Mesendoderm (in vitro differentiated cells): ENCODE measurements at regions not wholly inside any gene's neighbourhood (a gene's known extent, or its start where the extent isn't known, plus 50 kb on each side); places are given as distances from the start of the nearest gene placed in this dataset.

Experiments used
- DNase-seq: peaks from one replicate; pipeline ENCODE4 v3.0.0; 2013
- H2AK5ac ChIP-seq: 2 replicates; pipeline ENCODE4 v1.6.1; 2013; ENCODE audit warnings: low read length, inconsistent platforms
- H2BK120ac ChIP-seq: 2 replicates; pipeline ENCODE4 v1.6.1; 2013; ENCODE audit warnings: low read depth, mild to moderate bottlenecking, low read length, moderate library complexity, mixed read lengths
- H2BK15ac ChIP-seq: replicated peaks from 2 replicates; pipeline ENCODE4 v1.6.1; 2013; ENCODE audit warnings: low read depth, mild to moderate bottlenecking, moderate library complexity
- H2BK5ac ChIP-seq: 2 replicates; pipeline ENCODE4 v1.6.1; 2013; ENCODE audit warnings: low read length, inconsistent platforms
- H3K18ac ChIP-seq: 2 replicates; pipeline ENCODE4 v1.6.1; 2013; ENCODE audit warnings: mild to moderate bottlenecking, low read length, mixed read lengths
- H3K23ac ChIP-seq: one replicate; pipeline ENCODE4 v1.6.1; 2013; ENCODE audit warnings: low read length
- H3K27ac ChIP-seq: 2 replicates; pipeline ENCODE4 v1.5.1; 2013; ENCODE audit warnings: low read depth, mild to moderate bottlenecking, inconsistent platforms, low read length, moderate library complexity
- H3K27me3 ChIP-seq: 2 replicates; pipeline ENCODE4 v1.6.1; 2013; ENCODE audit warnings: low read length, control low read depth, mild to moderate bottlenecking, inconsistent platforms; ENCODE audit not compliant: insufficient read depth, poor library complexity
- H3K36me3 ChIP-seq: 2 replicates; pipeline ENCODE4 v1.6.1; 2013; ENCODE audit warnings: low read length, inconsistent platforms; ENCODE audit not compliant: control insufficient read depth, insufficient read depth
- H3K4ac ChIP-seq: one replicate; pipeline ENCODE4 v1.6.1; 2013; ENCODE audit warnings: low read depth, mild to moderate bottlenecking, low read length, moderate library complexity
- H3K4me1 ChIP-seq: 2 replicates; pipeline ENCODE4 v1.6.1; 2013; ENCODE audit warnings: low read depth, low read length, inconsistent platforms; ENCODE audit not compliant: control insufficient read depth
- H3K4me2 ChIP-seq: 2 replicates; pipeline ENCODE4 v1.6.1; 2013; ENCODE audit warnings: low read length
- H3K4me3 ChIP-seq: 2 replicates; pipeline ENCODE4 v1.5.1; 2013; ENCODE audit warnings: mild to moderate bottlenecking, low read length
- H3K56ac ChIP-seq: one replicate; pipeline ENCODE4 v1.6.1; 2013; ENCODE audit warnings: low read length
- H3K79me1 ChIP-seq: 2 replicates; pipeline ENCODE4 v1.6.1; 2013; ENCODE audit warnings: low read length, inconsistent platforms
- H3K79me2 ChIP-seq: 2 replicates; pipeline ENCODE4 v1.6.1; 2013; ENCODE audit warnings: mild to moderate bottlenecking, low read length; ENCODE audit not compliant: control insufficient read depth, insufficient read depth
- H3K9ac ChIP-seq: 2 replicates; pipeline ENCODE4 v1.6.1; 2013; ENCODE audit warnings: low read length, inconsistent platforms
- H4K5ac ChIP-seq: one replicate; pipeline ENCODE4 v1.6.1; 2013; ENCODE audit warnings: low read length
- H4K8ac ChIP-seq: one replicate; pipeline ENCODE4 v1.6.1; 2013; ENCODE audit warnings: low read depth, mild to moderate bottlenecking, control low read depth, low read length, moderate library complexity
- WGBS: extraction: QIAGEN DNeasy Blood & Tissue Kit; methylation state at CpG from one replicate; pipeline ENCODE4 v1.1.7; 2013; ENCODE audit warnings: low lambda C conversion rate, missing lambda C conversion rate; ENCODE audit not compliant: insufficient coverage; ENCODE audit errors: extremely low coverage; 5-methylcytosine and 5-hydroxymethylcytosine counted together

DNA sequence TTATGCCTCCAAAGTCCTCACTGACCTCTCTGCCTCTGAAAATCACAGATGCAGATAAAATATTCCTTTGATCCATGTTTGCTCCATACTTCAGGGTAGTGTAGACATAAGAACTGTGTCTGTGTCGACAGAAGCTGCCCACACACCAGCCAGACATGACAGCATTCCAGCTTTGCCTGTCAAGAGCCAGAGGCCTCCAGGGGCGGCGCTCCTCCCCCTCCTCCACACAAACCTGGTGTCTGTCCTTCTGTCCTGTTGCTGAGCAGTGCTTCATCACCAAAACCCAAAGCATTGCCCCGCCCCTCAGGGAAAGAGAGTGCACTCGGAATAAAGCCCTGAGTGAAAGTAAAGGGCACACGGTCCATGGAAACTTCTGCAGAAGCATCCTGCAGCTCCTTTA lies 379.4 kb downstream of the FBXW7 start:
- Histone ChIP-seq H3K4ac (no peak overlapping the region), H3K79me2 (no peaks in the 10 kb centered on the region), H4K5ac (no peak overlapping the region), H3K4me3 (no peak overlapping the region), H3K23ac (no peak overlapping the region), H4K8ac (no peak overlapping the region), H2AK5ac (no peak overlapping the region), H3K36me3 (no peaks in the 10 kb centered on the region), H3K18ac (no peak overlapping the region), H3K4me2 (no peak overlapping the region), H3K27ac (no peak overlapping the region), H3K79me1 (no peaks in the 10 kb centered on the region), H2BK15ac (no peak overlapping the region), H2BK5ac (no peak overlapping the region), H3K9ac (no peak overlapping the region), H3K27me3 (no peaks in the 10 kb centered on the region), H2BK120ac (no peak overlapping the region), H3K56ac (no peak overlapping the region), H3K4me1 (no peaks in the 10 kb centered on the region)
- no peak for DNase-seq
- WGBS = no CpG with 5 or more reads among the region's 6 CpGs

DNA sequence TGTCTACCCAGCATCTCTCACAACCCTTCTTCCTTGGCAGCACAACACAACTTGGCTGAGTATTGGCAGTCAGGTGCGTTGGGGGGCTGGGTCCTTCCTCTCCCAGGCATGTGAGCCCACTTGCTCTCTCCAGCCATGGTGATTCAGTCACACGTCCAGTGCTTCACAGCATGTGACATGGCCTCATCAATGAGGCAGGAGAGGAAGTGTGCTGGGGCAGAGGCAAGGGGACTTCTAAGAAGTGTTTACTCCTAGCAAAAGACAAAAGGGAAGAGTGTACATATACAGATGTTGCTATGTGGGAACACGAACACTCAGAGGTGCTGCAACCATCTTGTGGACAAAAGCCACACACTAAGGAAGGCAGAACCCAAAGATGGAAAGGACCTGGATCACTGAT lies 380.8 kb downstream of the FBXW7 start:
- no peaks in the 10 kb centered on the region for H3K27me3 ChIP-seq
- H4K5ac ChIP-seq = no peak overlapping the region
- H2AK5ac ChIP-seq = no peak overlapping the region
- DNase-seq = no peak
- H3K4me3 ChIP-seq = no peak overlapping the region
- H3K4ac ChIP-seq = no peak overlapping the region
- H4K8ac ChIP-seq = no peak overlapping the region
- H2BK5ac ChIP-seq = no peak overlapping the region
- no CpG with 5 or more reads among the region's 3 CpGs for WGBS
- no peak overlapping the region for H3K23ac ChIP-seq
- H2BK120ac ChIP-seq = no peak overlapping the region
- H3K4me1 ChIP-seq = no peaks in the 10 kb centered on the region
- no peaks in the 10 kb centered on the region for H3K79me2 ChIP-seq
- no peak overlapping the region for H3K9ac ChIP-seq
- no peaks in the 10 kb centered on the region for H3K36me3 ChIP-seq
- no peak overlapping the region for H3K56ac ChIP-seq
- H3K4me2 ChIP-seq = no peak overlapping the region
- H2BK15ac ChIP-seq = no peak overlapping the region
- no peak overlapping the region for H3K18ac ChIP-seq
- H3K79me1 ChIP-seq = no peaks in the 10 kb centered on the region
- H3K27ac ChIP-seq = no peak overlapping the region

DNA sequence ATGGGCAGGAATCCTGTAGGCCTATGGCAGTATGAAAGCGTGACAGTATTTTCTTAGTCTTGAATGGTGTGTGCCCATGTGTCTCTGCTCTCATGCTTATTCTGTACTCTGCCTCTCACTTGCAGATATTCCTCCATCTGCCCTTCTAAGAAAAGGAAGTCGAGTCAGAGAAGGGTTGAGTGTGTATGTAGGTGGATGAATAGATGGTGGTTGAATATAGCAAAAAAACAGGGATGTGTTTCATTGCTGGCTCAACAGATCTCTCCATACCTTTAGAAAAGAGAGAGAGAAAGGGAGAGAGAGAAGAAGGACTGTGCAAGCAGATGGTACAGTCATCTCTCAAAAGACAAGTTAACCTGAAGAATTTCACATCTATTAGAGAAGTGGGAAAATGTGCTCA lies 381.5 kb downstream of the FBXW7 start:
- Histone ChIP-seq H2AK5ac (no peak overlapping the region), H3K27me3 (no peaks in the 10 kb centered on the region), H2BK5ac (no peak overlapping the region), H3K56ac (no peak overlapping the region), H3K4me3 (no peak overlapping the region), H3K4ac (no peak overlapping the region), H3K79me2 (no peaks in the 10 kb centered on the region), H3K36me3 (no peaks in the 10 kb centered on the region), H4K5ac (no peak overlapping the region), H4K8ac (no peak overlapping the region), H3K4me1 (no peaks in the 10 kb centered on the region), H2BK15ac (no peak overlapping the region), H3K9ac (no peak overlapping the region), H3K23ac (no peak overlapping the region), H3K27ac (no peak overlapping the region), H3K18ac (no peak overlapping the region), H3K79me1 (no peaks in the 10 kb centered on the region), H3K4me2 (no peak overlapping the region), H2BK120ac (no peak overlapping the region)
- WGBS = no CpG with 5 or more reads among the region's 2 CpGs
- DNase-seq = no peak

DNA sequence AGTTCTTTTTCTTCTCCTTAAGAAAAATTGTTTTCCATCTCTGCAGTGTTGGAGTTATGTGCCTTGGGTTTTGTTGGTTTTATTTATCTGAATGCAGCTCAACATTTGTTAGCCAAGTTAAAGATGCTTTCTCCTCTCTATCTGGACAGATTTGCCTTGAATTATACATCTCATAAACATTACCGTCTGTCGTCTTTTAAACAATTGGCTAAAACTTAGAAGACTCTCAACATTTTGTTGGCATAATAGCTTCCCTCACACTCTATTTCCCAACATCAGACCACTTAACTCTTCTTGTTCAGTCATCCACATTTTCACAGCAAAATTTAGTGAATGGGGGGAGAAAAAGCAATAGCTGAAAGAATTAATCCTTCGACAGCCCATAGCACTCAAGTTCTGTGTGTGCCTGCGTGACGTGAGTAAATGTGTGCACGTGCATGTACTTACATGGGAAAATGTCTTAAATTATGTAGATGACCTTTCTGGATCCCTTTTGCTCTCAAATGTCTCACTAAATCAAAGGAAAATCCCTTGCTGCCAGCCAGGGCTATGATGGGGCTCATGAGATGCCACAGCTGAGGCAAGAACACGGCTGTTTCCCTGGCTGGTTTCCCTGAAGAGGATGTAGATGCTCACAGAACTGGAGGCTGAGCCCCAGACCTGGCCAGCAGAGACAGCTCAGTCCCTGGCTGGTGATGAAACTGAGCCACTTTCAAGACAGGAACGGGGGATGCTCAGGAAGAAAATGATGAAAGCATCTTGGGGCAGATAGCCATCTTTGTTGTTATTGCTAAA lies 382.2 kb downstream of the FBXW7 start:
- H3K36me3 ChIP-seq = no peaks in the 10 kb centered on the region
- H3K79me1 ChIP-seq = no peaks in the 10 kb centered on the region
- DNase-seq = no peak
- no peak overlapping the region for H3K18ac ChIP-seq
- H3K4me2 ChIP-seq = no peak overlapping the region
- WGBS = 100% methylated on average over 2 of the region's 8 CpGs
- H3K9ac ChIP-seq = no peak overlapping the region
- no peaks in the 10 kb centered on the region for H3K4me1 ChIP-seq
- H2BK5ac ChIP-seq = no peak overlapping the region
- no peak overlapping the region for H3K23ac ChIP-seq
- no peak overlapping the region for H2AK5ac ChIP-seq
- no peak overlapping the region for H3K4me3 ChIP-seq
- no peak overlapping the region for H3K27ac ChIP-seq
- no peaks in the 10 kb centered on the region for H3K79me2 ChIP-seq
- H3K56ac ChIP-seq = no peak overlapping the region
- H4K8ac ChIP-seq = no peak overlapping the region
- H3K27me3 ChIP-seq = no peaks in the 10 kb centered on the region
- H2BK120ac ChIP-seq = no peak overlapping the region
- H2BK15ac ChIP-seq = no peak overlapping the region
- H3K4ac ChIP-seq = no peak overlapping the region
- H4K5ac ChIP-seq = no peak overlapping the region

DNA sequence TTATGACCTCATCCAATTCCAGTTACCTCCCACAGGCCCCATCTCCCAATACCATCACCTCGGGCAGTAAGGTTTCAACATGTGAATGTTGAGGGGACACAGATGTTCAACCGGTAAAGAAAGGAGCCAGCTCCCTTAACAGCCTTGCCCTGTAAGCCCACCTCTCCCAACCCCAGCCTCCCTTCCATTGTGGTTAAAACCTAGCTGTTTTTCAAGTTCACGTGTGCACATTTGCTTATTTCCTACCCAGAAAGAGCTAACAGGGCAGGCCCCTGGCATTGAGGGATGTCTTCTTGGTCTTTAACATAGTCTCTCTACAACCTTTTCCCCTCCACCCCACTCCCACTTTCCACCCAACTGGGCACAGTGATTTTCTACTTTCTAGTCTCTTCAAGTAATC lies 385.7 kb downstream of the FBXW7 start:
- Histone ChIP-seq H3K4me1 (no peaks in the 10 kb centered on the region), H2BK120ac (no peak overlapping the region), H3K27ac (no peak overlapping the region), H3K27me3 (no peaks in the 10 kb centered on the region), H3K79me1 (no peaks in the 10 kb centered on the region), H3K9ac (no peak overlapping the region), H3K56ac (no peak overlapping the region), H3K23ac (no peak overlapping the region), H3K4me3 (no peak overlapping the region), H3K4ac (no peak overlapping the region), H2BK5ac (no peak overlapping the region), H3K79me2 (no peaks in the 10 kb centered on the region), H3K4me2 (no peak overlapping the region), H3K18ac (no peak overlapping the region), H2BK15ac (no peak overlapping the region), H2AK5ac (no peak overlapping the region), H3K36me3 (no peaks in the 10 kb centered on the region), H4K8ac (no peak overlapping the region), H4K5ac (no peak overlapping the region)
- whole genome bisulfite sequencing = no CpG with 5 or more reads among the region's 3 CpGs
- no peak for DNase-seq

DNA sequence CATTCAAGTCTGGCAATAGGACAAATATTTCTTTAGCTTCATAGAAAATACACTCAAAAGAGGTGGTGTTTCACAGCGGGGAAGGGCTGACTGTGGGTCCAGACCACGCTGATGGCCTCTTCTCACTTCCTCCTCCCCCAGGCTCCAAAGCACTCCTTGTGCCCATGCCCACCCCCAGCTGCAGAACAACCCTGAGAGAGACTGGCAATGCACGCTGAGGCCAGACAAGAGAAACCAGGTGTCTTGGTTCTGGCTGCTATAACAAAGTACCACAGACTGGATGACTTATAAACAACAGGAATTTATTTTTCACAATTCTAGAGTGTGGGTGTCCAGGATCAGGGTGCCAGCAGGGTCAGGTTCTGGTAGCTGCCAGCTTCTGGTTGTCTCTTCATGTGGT lies 386.1 kb downstream of the FBXW7 start:
- no peak overlapping the region for H2BK120ac ChIP-seq
- H3K4me1 ChIP-seq = no peaks in the 10 kb centered on the region
- no peaks in the 10 kb centered on the region for H3K79me1 ChIP-seq
- no peak for DNase-seq
- H3K27me3 ChIP-seq = no peaks in the 10 kb centered on the region
- H3K79me2 ChIP-seq = no peaks in the 10 kb centered on the region
- no peak overlapping the region for H3K4ac ChIP-seq
- no peak overlapping the region for H2BK5ac ChIP-seq
- H4K5ac ChIP-seq = no peak overlapping the region
- no peak overlapping the region for H3K23ac ChIP-seq
- H3K27ac ChIP-seq = no peak overlapping the region
- H3K4me3 ChIP-seq = no peak overlapping the region
- H3K36me3 ChIP-seq = no peaks in the 10 kb centered on the region
- no peak overlapping the region for H2BK15ac ChIP-seq
- no peak overlapping the region for H3K9ac ChIP-seq
- H4K8ac ChIP-seq = no peak overlapping the region
- no CpG with 5 or more reads among the region's 3 CpGs for WGBS
- no peak overlapping the region for H2AK5ac ChIP-seq
- no peak overlapping the region for H3K56ac ChIP-seq
- H3K4me2 ChIP-seq = no peak overlapping the region
- H3K18ac ChIP-seq = no peak overlapping the region
